GM19467 (cell line): ENCODE measurements at regions not wholly inside any gene's neighbourhood (a gene's known extent, or its start where the extent isn't known, plus 50 kb on each side); places are given as distances from the start of the nearest gene placed in this dataset.

Experiments
- ATAC-seq: cut with Tn5 transposase; IDR thresholded peaks from one replicate; pipeline ENCODE4 v1.9.1; 2021; ENCODE audit warnings: mild to moderate bottlenecking, moderate library complexity; ENCODE audit not compliant: unreplicated experiment

- no peak for ATAC-seq
These were observed 186.9 kb upstream of the NAV2 start for GRCh38 chr11:19525714-19526113.

- ATAC-seq, result no peak
These were observed 187.4 kb upstream of the NAV2 start for GRCh38 chr11:19525276-19525675.

DNA sequence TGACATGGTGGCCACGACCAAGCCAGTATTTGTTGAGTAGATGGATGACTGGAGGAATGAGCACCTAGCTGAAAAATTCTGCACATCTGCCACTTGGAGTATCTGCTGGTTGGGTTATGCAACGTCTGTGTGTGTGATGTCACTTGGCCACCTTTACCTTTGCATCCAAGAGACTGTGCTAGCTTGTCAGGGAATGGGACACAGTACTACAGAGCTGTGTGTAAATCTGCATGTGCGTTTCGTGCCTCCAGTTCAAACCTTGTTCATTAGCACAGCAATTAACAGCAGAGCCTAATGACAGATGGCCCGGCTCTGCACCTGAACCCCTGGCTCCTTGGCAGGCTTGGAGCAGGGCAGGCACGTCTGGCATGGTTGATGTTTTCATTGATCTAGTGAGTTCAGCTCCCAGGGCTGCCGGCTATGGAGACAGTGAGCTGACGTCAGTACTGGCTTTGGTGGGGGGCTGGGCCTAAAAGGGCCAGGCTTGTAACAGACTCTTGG, 188.4 kb upstream of the NAV2 start:
- ATAC-seq, result no peak

- no peak for ATAC-seq
These were observed 192.0 kb upstream of the NAV2 start for GRCh38 chr11:19520681-19521080.

DNA sequence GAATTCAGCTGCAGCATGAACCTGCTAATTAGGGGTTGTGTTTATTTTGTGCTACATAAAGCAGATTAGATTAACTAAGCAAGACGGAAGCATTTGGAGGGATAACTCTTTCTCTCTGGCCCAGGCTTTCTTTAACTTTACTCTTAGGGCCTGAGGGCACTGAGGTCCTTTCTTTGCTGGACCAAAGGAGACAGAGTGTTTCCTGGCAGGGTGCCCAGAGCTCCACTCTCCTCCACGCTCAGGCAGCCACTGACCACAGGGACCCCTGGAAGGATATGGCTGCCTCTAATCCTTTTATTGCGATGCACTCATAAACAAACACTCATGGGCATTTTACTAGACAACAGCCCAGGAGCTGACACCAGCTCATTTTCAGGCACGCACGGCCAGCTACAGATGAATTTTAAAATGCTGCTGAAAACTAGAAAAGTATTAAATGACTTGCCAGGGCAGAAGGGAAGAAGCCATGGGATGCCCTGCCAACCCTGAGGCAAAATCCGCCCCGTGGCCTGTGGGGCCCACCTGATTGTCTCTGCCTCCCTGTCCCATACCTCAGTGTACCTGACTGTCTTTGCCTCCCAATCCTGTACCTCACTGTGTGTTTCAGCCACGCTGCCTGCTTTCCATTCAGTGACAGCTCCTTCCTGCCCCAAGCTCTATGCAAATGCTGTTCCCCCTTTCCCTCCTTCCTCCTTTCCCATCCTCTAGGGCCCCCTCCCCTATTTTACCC, 192.6 kb upstream of the NAV2 start:
- no peak for ATAC-seq

- no peak for ATAC-seq
These were observed 193.3 kb upstream of the NAV2 start for GRCh38 chr11:19519353-19519752.

GRCh38 chr11:19513253-19513652, 199.4 kb upstream of the NAV2 start:
- ATAC-seq, result no peak

GRCh38 chr11:19512618-19513017, 200.0 kb upstream of the NAV2 start:
- ATAC-seq, result no peak

DNA sequence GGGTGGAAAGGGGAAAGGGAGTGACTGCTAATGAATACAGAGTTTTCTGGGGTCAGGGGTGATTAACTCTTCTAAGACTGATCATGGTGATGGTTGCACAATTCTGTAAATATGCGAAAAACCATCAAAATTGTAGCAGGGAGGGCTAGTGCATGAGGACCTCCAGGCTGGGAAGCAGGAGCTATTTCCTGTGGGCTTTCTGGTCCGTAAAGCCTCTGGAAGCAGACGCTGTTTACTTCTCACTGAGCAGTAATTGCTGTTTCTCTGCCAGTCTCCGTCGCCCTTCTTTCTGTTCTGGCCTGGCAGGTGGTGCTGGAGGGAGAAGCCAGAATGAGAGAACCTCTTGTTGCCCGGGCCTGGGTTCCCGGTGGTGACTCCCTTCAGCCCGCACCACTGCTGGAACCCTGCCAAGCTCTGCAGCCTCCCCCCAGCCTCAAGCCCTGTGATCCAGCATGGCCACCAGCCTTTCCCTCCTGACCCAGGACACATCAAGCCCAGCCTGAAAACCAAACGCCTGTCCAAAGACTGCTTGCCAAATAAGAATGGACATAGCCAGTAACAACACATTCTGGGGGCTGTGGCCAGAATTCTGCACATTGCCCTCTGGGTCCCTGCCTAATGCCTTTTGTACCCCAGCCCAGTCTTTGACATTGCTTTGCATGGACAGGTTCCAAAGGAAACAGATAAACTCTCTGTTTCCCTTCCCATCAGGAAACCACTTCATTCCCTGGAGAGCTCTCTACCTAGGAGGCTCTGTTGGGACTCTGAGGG, 201.0 kb upstream of the NAV2 start:
- ATAC-seq, result no peak

- no peak for ATAC-seq
These were observed 201.6 kb upstream of the NAV2 start for GRCh38 chr11:19511066-19511412.

- ATAC-seq, result no peak
These were observed 202.2 kb upstream of the NAV2 start for GRCh38 chr11:19510468-19510867.

DNA sequence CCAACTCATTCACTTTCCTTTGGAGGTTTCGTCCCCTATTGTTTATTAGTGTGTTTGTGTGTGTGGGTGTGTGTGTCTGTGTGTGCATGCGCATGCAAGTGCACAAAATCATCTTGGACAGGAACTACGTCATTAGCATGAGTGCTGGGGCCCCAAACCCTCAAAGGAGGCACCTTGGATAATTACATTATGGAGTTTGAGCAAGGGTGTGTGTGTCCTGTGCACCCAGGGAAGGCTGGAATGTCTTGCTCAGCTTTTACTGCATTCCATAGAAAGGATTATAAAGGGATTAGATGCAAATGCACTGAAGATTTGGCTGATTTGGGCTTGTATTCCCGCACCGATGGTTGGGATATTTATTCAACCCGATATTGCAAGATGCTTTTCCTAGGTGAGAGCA, 203.4 kb upstream of the NAV2 start:
- ATAC-seq, result no peak

DNA sequence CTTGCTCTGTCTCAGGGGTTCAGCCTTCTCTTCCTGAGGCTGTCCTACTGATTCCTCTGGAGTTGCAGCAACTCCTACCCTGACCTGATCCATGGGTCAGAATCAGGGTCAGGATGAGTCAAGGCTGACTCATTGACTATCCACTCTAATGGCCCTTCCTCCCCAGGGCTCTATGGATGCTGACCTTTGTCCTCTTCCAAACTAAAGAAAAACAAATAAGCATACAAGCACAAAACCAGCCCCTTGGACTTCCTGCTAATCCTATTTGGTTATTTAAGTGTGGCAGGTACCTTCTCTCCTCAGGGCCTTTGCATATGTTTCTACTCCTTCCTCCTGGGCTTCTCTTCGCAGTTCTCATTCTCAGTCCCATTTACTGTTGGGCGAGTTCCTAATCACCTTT, 204.5 kb upstream of the NAV2 start:
- ATAC-seq, result no peak

DNA sequence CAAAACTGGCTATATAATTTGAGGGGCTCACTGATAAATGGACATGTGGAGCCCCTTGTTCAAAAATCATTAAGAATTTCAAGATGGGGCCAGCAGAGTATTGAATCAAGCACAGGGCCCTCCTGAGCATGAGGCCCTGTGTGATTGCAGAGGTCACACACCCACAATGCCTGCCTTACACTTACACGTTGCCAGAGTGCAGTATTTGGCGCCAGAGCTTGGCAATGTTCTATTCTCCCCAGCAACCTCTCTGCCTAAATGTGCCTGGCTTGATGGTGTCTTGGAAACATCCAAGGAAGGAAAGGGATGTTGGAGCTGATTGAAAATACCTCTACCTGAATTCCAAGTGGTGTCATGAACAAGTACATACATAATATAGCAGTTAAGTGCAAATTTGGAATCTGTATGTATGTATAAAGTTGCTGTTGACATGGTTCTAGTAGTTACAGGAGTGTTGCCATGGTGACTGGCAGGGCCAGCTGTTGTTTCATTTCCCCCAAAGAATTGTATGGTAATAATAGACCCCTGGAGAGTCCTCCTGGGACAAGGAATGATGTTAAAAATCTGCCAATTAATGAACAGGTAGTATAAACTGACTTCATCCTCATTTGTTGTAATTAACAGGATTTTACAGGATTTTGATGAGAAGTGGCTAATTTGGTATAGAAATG, 205.7 kb upstream of the NAV2 start:
- ATAC-seq, result no peak

- no peak for ATAC-seq
These were observed 209.9 kb upstream of the NAV2 start for GRCh38 chr11:19502691-19503253.

DNA sequence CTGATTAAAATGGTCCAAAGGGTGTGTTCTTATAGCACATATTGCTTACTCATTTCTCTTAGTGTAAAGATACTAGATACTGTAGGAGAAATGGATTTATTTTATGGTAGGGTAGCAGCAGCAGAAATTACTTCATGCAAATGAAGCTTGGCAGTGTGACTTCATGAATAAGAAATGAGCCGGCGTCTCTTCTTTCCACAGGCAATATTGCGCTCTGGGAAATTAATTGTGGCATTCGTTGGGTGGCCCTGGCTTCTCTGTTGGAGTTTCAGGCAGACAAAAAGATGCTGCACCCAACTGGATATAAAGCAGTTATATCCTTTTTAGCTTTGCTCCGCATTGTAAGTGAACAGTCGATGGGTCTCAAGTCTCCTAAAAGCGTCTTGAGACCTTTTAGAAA, 211.0 kb upstream of the NAV2 start:
- no peak for ATAC-seq

DNA sequence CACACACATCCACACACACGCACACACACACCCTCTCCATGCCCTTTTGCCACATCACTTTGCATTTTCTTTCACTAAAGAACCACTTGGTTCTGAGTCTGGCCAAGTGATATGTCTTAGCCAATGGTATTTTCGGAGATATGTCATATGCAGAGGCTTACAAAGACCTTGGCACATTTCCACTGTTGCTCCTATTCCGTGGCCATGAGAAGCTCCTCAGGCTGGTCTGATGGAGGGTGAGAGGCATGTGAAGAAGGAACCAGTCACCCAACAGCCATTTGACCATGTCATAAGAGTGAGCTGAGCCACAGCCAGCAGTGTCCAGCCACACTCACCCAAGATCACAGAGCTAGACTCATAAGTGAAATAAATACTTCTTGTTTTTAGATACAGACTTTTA, 212.6 kb upstream of the NAV2 start:
- ATAC-seq, result no peak

DNA sequence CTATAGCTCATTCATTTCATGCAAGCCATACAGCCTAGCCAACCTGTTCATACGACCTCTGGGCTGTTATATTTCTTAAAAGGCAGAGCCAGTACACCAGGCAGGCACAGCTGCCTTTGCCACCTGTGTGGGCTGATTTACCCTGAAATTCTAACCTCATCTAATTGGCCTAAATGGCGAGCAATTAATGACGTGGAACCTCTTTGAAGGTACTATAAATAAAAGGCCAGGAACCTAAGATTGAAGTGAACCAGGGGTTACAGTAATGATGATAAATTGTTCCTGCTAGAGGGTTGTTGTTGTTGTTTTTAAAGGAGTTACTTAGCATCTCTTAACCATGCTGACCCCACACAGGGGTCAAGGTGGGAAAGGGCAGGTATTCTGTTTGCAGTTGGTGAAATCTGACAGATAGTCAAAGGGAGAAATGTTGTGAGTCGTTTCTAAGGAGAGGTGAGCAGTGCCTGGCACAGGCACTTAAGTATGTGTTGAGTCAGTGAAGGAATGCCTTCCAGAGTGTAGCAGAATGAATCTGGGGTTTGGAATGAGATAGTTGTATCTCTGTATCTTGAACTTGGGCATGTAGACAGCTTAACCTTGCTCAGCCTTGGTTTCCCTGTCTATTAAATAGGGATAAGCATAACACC, 213.5 kb upstream of the NAV2 start:
- no peak for ATAC-seq

DNA sequence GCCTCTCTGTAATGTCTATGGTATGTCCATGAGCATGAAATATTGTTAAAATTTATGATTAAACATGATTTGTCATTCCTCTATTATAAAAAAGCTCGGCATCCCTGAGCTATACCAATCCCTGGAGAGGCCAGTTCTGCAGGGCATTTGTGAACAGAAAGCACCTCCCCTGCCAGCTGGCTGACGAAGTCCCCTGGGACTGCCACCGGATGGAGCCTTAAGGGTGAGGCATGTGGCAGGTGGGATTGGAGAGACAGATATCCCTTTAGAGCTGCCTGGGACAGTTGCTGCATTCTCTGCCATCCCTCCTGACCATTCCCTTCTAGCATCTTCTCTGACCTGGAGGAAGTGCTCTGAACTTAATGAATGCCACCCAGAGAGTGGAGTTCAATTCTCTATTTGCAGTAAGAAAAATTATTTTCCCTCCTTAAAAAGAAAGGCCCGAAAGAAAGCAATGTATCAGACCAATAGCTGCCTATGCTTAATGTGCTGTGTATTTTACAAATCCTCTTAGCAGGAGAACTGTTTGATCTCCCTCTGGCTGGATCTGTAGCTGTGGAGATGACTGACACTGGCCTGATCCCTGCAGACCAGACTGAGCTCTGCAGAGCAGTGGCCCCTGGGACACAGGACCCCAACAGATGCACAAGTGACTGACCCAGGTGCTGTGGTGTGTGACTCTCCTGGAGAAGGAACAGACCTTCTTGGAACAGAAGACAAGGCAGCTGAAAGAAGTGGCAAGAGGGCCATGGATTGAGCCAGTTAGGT, 219.0 kb upstream of the NAV2 start:
- no peak for ATAC-seq

DNA sequence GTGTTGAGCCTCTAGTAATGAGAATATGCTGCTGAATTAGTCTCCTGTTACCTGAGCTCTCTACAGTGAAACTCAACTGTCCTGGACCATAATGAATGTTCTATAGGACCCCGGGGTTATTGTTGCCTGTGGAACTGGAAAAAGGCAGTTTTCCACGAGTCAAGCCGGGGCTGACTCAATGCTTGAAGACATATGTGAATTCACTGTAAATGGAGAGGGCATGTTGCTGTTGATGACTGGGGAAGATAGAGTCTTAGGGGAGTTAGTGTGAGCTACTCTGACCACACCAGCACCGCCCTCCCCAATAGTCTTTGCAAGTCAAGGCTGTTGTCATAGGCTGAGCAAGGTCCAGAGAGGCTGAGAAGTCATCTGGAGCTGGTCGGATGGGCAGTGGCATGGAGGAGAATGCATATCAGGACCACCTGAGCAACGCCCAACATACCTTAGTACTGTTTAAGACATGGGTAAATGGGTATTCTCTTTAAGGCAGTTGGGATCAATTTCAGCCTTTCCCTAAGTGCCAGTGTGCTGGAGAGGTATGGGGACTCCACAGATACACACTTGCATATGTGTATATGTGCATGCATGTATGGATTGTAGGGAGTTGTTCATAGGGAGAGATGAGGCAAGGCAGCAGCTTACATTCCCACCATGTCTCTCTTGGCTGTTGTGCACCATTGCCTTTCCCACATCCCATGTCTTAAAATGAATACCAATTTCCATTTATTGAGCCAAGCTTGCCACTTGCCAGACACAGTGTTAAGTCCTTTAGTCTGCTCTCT, 230.1 kb upstream of the NAV2 start:
- no peak for ATAC-seq
